ENCODE measurements at regions not wholly inside any gene's neighbourhood (a gene's known extent, or its start where the extent isn't known, plus 50 kb on each side); places are given as distances from the start of the nearest gene placed in this dataset.

GRCh38 chr1:87652176-87652575, 323.5 kb downstream of the LMO4 start:
- ATAC-seq (no peak), DNase-seq (no peak)
- Histone ChIP-seq H3K4me3 (no peak overlapping the region), H3K27ac (no peak overlapping the region), H3K27me3 (no peaks in the 10 kb centered on the region), H3K36me3 (no peaks in the 10 kb centered on the region), H3K9me3 (no peaks in the 10 kb centered on the region), H3K4me1 (no peaks in the 10 kb centered on the region)
- intact Hi-C loops (cut with DNase I): no loop called here
- no peak for TF ChIP-seq POLR2A (IDR thresholded peaks at IDR 0.05)
- TF ChIP-seq, protein P1, sequence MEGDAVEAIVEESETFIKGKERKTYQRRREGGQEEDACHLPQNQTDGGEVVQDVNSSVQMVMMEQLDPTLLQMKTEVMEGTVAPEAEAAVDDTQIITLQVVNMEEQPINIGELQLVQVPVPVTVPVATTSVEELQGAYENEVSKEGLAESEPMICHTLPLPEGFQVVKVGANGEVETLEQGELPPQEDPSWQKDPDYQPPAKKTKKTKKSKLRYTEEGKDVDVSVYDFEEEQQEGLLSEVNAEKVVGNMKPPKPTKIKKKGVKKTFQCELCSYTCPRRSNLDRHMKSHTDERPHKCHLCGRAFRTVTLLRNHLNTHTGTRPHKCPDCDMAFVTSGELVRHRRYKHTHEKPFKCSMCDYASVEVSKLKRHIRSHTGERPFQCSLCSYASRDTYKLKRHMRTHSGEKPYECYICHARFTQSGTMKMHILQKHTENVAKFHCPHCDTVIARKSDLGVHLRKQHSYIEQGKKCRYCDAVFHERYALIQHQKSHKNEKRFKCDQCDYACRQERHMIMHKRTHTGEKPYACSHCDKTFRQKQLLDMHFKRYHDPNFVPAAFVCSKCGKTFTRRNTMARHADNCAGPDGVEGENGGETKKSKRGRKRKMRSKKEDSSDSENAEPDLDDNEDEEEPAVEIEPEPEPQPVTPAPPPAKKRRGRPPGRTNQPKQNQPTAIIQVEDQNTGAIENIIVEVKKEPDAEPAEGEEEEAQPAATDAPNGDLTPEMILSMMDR (IDR thresholded peaks at IDR 0.05): no peak
- WGBS, 4 donors: 84 to 90% (median 87%) methylated on average over 3 of the region's 3 CpGs

DNA sequence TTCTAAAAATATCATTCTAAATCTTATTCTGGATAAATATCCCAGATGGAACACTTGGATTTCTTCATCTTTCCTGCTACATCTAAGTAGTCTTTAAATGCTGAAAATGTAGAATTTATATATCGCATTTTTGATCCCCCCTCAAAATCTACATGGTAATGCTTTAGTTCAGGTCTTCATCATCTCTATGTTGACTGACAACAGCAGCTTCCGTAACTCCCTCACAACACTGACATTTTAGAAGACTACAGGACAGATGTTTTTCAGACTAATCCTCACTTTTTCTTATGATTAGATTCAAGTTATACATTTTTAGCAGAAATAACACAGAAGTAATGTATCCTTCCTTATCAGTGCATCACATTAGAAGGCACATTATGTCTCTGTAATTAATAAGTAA, 336.5 kb downstream of the LMO4 start:
- H3K4me1 ChIP-seq: no peaks in the 10 kb centered on the region
- no peak overlapping the region for H3K27ac ChIP-seq
- peaks cover 0 to 13% (median 0%) of the 10 kb centered on the region in 12 donors for H3K9me3 ChIP-seq
- H3K4me3 ChIP-seq: no peak overlapping the region
- no peaks in the 10 kb centered on the region for H3K36me3 ChIP-seq
- DNase-seq (no peak), ATAC-seq (no peak)
- intact Hi-C loops (cut with DNase I): no loop called here
- WGBS, 4 donors: 89 to 95% (median 94%) methylated on average over 2 of the region's 2 CpGs
- TF ChIP-seq, protein P1 (IDR thresholded peaks at IDR 0.05): no peak
- no peak for TF ChIP-seq POLR2A (IDR thresholded peaks at IDR 0.05)
- H3K27me3 ChIP-seq: no peaks in the 10 kb centered on the region

- Histone ChIP-seq H3K27ac (no peak overlapping the region), H3K36me3 (no peaks in the 10 kb centered on the region), H3K4me3 (no peak overlapping the region), H3K4me1 (no peaks in the 10 kb centered on the region), H3K9me3 (no peaks in the 10 kb centered on the region), H3K27me3 (no peaks in the 10 kb centered on the region)
- intact Hi-C loops (cut with DNase I): no loop called here
- DNase-seq (no peak), ATAC-seq (no peak)
- TF ChIP-seq, protein P1 (IDR thresholded peaks at IDR 0.05): no peak
- no peak for TF ChIP-seq POLR2A (IDR thresholded peaks at IDR 0.05)
- WGBS, 4 donors: 82 to 93% (median 85%) methylated on average over 2 of the region's 2 CpGs
Observed at GRCh38 chr1:87666681-87667080, 338.0 kb downstream of the LMO4 start.

GRCh38 chr1:87669674-87670073, 341.0 kb downstream of the LMO4 start:
- no peak for ATAC-seq
- intact Hi-C loops (cut with DNase I): no loop called here
- Histone ChIP-seq H3K4me1 (no peaks in the 10 kb centered on the region), H3K36me3 (no peaks in the 10 kb centered on the region), H3K9me3 (no peaks in the 10 kb centered on the region), H3K27ac (no peak overlapping the region), H3K4me3 (no peak overlapping the region), H3K27me3 (no peaks in the 10 kb centered on the region)
- TF ChIP-seq POLR2A (IDR thresholded peaks at IDR 0.05): no peak
- TF ChIP-seq, protein P1 (IDR thresholded peaks at IDR 0.05): no peak
- DNase-seq: no peak
- 78 to 92% (median 82%) methylated on average over 1 of the region's 1 CpG for WGBS, 4 donors
